IMR-90 (cell line): ENCODE measurements at regions not wholly inside any gene's neighbourhood (a gene's known extent, or its start where the extent isn't known, plus 50 kb on each side); places are given as distances from the start of the nearest gene placed in this dataset.

Experiments
- CTCF ChIP-seq: conservative IDR thresholded peaks from 2 replicates; pipeline ENCODE4 v1.5.1; 2012; ENCODE audit warnings: mild to moderate bottlenecking, low read depth, low read length, improper control_type of control experiment
- FOS ChIP-seq: fragments of 150-350 bp; IDR thresholded peaks from 2 replicates; pipeline ENCODE4 v1.6.1; 2016; ENCODE audit warnings: low read depth, low read length

GRCh38 chr7:130972201-130972600, 238.2 kb upstream of the KLF14 start:
- no peak for TF ChIP-seq CTCF
- TF ChIP-seq FOS, result no peak
